ENCODE measurements at regions not wholly inside any gene's neighbourhood (a gene's known extent, or its start where the extent isn't known, plus 50 kb on each side); places are given as distances from the start of the nearest gene placed in this dataset.
"Not testable (repeated sequence)": the region's sequence is repeated elsewhere in the genome, so short reads cannot be mapped to it uniquely, and the experiment has no call there.

DNA sequence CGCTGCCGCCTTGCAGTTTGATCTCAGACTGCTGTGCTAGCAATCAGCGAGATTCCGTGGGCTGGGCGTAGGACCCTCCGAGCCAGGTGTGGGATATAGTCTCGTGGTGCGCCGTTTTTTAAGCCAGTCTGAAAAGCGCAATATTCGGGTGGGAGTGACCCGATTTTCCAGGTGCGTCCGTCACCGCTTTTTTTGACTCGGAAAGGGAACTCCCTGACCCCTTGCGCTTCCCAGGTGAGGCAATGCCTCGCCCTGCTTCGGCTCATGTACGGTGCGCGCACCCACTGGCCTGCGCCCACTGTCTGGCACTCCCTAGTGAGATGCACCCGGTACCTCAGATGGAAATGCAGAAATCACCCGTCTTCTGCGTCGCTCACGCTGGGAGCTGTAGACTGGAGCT lies 512.1 kb upstream of the GRID2 start:
- not testable (repeated sequence) for TF ChIP-seq EZH2phosphoT487 (IDR thresholded peaks at IDR 0.05; ENCODE audit: borderline replicate concordance, low read depth)
- TF ChIP-seq, protein P1, sequence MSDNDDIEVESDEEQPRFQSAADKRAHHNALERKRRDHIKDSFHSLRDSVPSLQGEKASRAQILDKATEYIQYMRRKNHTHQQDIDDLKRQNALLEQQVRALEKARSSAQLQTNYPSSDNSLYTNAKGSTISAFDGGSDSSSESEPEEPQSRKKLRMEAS (IDR thresholded peaks at IDR 0.05; ENCODE audit: low read depth) = not testable (repeated sequence)

All from SK-N-SH (cell line).